Osteocyte (in vitro differentiated cells): ENCODE measurements at regions not wholly inside any gene's neighbourhood (a gene's known extent, or its start where the extent isn't known, plus 50 kb on each side); places are given as distances from the start of the nearest gene placed in this dataset.
A peak's percentile ranks its signal among the peaks of the same experiment; 100 is the strongest.
"Not testable (repeated sequence)": the region's sequence is repeated elsewhere in the genome, so short reads cannot be mapped to it uniquely, and the experiment has no call there.

Experiments used
- DNase-seq: peaks from one replicate; pipeline ENCODE4 v3.0.0; 2021; ENCODE audit warnings: mixed read lengths; ENCODE audit not compliant: unreplicated experiment; ENCODE audit errors: extremely low spot score
- H3K27ac Mint-ChIP-seq: one replicate; pipeline ENCODE4 v1.8.0; 2021; ENCODE audit warnings: mild to moderate bottlenecking, mixed read lengths; ENCODE audit not compliant: unreplicated experiment
- H3K27me3 Mint-ChIP-seq: one replicate; pipeline ENCODE4 v1.8.0; 2021; ENCODE audit warnings: mixed read lengths; ENCODE audit not compliant: unreplicated experiment
- H3K36me3 Mint-ChIP-seq: one replicate; pipeline ENCODE4 v1.8.0; 2021; ENCODE audit warnings: mixed read lengths; ENCODE audit not compliant: unreplicated experiment
- H3K4me1 Mint-ChIP-seq: one replicate; pipeline ENCODE4 v1.8.0; 2021; ENCODE audit warnings: mixed read lengths; ENCODE audit not compliant: unreplicated experiment
- H3K4me3 Mint-ChIP-seq: one replicate; pipeline ENCODE4 v1.8.0; 2021; ENCODE audit warnings: mild to moderate bottlenecking, moderate library complexity, mixed read lengths; ENCODE audit not compliant: unreplicated experiment
- H3K9me3 Mint-ChIP-seq: one replicate; pipeline ENCODE4 v1.8.0; 2021; ENCODE audit warnings: mixed read lengths; ENCODE audit not compliant: unreplicated experiment
- TF ChIP-seq, protein P1 (sequence below): fragments of 200-600 bp; sonication (generic); IDR thresholded peaks from 2 replicates; pipeline ENCODE4 v1.5.0; 2021; ENCODE audit warnings: antibody characterized with exemption, mild to moderate bottlenecking, moderate library complexity

DNA sequence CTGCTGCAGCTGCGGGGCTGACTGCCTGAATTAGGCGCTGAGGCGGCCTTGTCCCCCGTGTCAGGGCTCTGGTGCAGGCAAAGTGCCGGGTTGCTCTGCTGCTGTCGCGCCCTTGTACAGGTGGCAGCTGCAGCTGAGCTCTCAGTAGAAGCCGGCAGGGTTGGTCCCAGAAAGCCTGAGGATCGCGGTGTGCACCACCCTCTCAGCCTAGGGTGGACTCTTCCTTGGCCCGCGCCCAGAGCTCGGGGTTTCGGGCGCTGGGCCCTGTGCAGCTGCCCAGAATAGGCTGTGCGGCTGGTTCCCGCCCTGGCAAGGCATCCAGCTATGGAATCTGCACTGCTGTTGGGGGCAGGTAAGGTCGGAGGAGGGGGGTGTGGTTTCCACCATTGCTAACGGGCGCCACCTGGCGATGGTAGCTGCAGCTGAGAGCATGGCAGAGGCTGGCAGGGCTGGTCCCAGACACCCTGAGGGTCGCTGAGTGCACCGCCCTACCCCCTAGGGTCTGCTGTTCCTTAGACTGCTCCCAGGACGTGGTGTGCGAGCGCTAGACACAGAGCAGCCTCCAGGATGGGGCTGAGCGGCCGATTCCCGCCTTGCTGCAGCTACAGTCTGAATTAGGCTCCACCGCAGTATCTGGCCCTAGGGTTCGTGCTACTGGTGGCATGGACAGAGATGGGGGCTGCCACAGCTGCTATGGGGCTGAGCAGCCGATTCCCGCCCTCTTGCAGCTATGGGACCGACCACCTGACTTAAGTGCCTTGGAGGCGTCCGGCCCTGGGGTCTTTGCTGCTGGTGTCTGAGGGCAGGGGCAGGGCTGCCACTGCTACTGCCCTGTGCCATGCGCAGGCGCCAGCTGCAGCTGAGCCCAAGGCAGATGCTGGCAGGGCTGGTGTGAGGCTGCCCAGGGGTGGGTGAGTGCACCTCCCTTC, 145.0 kb downstream of the CCDC74A start:
- Mint-ChIP-seq H3K4me3 (peak overlapping the region; percentile 57), H3K4me1 (peaks cover 15% of the 10 kb centered on the region)
- H3K9me3 Mint-ChIP-seq, DNase-seq, H3K27me3 Mint-ChIP-seq, H3K36me3 Mint-ChIP-seq, H3K27ac Mint-ChIP-seq: not testable (repeated sequence)
- TF ChIP-seq, protein P1, sequence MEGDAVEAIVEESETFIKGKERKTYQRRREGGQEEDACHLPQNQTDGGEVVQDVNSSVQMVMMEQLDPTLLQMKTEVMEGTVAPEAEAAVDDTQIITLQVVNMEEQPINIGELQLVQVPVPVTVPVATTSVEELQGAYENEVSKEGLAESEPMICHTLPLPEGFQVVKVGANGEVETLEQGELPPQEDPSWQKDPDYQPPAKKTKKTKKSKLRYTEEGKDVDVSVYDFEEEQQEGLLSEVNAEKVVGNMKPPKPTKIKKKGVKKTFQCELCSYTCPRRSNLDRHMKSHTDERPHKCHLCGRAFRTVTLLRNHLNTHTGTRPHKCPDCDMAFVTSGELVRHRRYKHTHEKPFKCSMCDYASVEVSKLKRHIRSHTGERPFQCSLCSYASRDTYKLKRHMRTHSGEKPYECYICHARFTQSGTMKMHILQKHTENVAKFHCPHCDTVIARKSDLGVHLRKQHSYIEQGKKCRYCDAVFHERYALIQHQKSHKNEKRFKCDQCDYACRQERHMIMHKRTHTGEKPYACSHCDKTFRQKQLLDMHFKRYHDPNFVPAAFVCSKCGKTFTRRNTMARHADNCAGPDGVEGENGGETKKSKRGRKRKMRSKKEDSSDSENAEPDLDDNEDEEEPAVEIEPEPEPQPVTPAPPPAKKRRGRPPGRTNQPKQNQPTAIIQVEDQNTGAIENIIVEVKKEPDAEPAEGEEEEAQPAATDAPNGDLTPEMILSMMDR = peak; percentile 69

DNA sequence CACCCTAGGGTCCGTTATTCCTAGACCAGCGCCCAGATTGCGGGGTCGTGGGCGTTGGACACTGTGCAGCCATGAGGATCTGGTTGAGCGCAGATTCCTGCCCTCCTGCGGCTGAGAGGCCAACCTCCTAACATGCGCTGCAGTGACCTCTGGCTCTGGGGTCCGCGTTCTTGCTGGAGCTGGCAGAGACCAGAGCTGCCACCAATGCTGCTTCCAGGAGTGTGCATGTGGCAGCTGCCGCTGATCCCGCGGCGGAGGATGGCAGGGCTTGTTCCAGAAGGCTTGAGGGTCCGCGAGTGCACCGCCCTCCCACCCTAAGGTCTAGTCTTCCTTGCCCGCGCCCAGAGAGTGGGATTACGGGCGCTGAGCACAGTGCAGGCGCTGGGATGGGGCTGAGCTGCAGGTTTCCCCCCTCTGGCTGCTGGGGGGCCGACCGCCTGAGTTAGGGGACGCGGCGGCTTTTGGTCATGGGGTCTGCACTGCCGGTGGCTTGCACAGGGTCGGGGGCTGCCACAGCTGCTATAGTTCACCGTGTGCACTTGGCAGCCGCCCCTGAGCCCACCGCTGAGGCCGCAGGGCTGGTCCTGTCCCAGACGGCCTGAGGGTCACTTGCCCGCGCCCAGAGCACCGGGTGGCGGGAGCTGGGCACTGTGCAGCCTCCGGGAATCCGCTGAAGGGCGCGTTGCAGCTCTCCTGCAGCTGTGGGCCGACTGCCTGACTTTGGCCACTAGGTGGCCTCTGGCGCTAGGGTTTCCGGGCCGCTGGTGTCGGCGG, 145.9 kb downstream of the CCDC74A start:
- TF ChIP-seq, protein P1 = peak; percentile 96
- Mint-ChIP-seq H3K9me3 (no peaks in the 10 kb centered on the region), H3K27ac (no peak overlapping the region), H3K4me3 (peak overlapping the region; percentile 57), H3K4me1 (peaks cover 15% of the 10 kb centered on the region), H3K36me3 (peaks cover 2% of the 10 kb centered on the region), H3K27me3 (peaks cover 6% of the 10 kb centered on the region)
- DNase-seq = peak; percentile 93

DNA sequence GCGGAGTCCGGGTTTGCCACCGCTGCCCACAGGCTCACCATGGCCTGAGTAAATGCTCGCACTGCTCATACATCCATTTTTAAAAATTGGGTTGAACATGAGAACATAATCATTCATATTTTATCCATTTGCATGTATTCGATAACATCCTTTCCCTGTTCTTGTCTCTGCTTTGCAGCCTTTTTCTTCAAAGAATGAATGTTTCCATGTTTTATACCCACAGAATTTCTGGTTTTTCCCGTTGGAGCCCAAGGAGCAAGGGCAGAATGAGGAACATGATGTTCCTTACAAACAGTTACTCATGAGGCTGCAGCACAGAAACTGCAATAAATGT, 146.5 kb downstream of the CCDC74A start:
- Mint-ChIP-seq H3K36me3 (no peaks in the 10 kb centered on the region), H3K9me3 (no peaks in the 10 kb centered on the region), H3K4me3 (peak overlapping the region; percentile 30), H3K27ac (no peak overlapping the region), H3K27me3 (peaks cover 6% of the 10 kb centered on the region), H3K4me1 (peaks cover 15% of the 10 kb centered on the region)
- DNase-seq = no peak
- TF ChIP-seq, protein P1 = no peak

DNA sequence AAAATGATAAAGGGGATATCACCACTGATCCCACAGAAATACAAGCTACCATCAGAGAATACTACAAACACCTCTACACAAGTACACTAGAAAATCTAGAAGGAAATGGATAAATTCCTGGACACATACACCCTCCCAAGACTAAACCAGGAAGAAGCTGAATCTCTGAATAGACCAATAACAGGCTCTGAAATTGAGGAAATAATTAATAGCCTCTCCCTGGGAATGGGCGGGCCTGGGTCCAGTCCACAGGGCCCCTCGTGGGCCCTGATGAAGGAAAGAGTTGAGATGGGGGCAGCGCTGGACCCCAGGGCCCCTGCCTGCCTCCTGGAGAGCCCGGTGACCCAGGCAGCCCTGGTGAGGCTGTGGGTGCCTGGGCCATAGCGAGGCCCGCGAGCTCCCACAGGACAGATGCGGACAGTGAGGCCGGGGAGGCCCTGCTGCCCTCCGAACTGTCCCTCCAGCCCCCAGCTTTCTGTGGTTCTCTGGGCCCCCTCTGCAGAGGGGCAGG, 154.0 kb downstream of the CCDC74A start:
- peak overlapping the region; percentile 95 for H3K4me3 Mint-ChIP-seq
- H3K27me3 Mint-ChIP-seq, DNase-seq, H3K9me3 Mint-ChIP-seq: not testable (repeated sequence)
- H3K4me1 Mint-ChIP-seq = peaks cover 49% of the 10 kb centered on the region
- peaks cover 11% of the 10 kb centered on the region for H3K36me3 Mint-ChIP-seq
- peak overlapping the region; percentile 95 for H3K27ac Mint-ChIP-seq

DNA sequence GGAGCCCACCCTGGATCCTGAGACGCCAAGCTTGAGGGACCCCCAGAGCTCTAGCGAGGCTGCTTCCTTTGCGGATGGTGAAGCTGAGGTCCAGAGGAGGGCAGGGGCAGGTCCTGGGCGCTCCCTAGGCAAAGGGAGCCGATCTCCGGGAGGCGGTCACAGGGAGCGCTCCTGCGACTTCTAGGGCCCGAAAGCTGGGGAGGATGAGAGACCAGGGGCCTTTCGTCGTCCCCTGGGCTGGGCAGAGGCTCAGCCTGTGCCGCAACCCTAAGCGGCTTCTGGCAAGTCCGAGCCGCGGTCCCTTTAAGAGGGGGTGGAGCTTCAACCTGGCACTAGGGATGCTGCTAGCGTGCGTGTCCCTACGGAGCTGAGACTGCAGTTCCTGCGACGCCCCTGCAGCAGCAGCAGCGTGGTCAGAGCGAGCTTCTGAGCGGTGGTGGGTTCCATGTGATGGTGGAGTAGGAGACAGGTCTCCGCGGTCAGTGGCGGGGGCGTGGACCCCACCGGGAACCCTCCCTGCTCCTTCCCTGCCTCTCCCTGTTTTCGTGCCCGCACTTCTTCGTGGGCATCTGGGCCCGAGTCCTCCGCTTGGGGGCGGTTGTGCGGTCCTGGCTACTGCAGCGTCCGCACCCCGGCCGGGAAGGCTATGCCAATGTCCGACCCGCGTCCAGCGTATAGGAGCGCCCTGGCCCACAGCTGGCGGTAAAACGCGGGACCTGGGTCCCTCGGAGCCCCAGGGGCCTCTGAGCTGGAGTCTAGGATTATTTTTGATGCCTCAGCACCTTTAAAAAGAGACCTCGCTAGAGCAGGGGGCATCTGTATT, 154.6 kb downstream of the CCDC74A start:
- H3K9me3 Mint-ChIP-seq = no peaks in the 10 kb centered on the region
- DNase-seq = peak; percentile 91
- peak overlapping the region; percentile 95 for H3K27ac Mint-ChIP-seq
- H3K4me3 Mint-ChIP-seq = peak overlapping the region; percentile 95
- H3K36me3 Mint-ChIP-seq = peaks cover 16% of the 10 kb centered on the region
- TF ChIP-seq, protein P1 = peak; percentile 52
- peaks cover 56% of the 10 kb centered on the region for H3K4me1 Mint-ChIP-seq
- H3K27me3 Mint-ChIP-seq = peaks cover 2% of the 10 kb centered on the region

DNA sequence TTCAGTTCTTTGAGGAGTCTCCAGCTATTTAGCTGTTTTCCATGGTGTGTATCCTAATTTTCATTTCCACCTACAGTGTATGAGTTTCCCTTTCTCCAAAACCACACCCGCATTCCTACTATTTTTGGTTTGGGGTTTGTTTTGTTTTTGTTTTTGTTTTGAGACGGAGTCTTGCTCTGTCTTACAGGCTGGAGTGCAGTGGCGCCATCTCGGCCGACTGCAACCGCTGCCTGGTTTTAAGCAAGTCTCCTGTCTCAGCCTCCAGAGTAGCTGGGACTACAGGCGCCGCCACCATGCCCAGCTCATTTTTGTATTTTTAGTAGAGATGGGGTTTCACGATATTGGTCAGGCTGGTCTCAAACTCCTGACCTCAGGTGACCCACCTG, 155.2 kb downstream of the CCDC74A start:
- Mint-ChIP-seq H3K4me1 (peaks cover 62% of the 10 kb centered on the region), H3K27ac (peak overlapping the region; percentile 95), H3K4me3 (peak overlapping the region; percentile 95), H3K36me3 (peaks cover 22% of the 10 kb centered on the region)
- DNase-seq, H3K9me3 Mint-ChIP-seq, H3K27me3 Mint-ChIP-seq: not testable (repeated sequence)

DNA sequence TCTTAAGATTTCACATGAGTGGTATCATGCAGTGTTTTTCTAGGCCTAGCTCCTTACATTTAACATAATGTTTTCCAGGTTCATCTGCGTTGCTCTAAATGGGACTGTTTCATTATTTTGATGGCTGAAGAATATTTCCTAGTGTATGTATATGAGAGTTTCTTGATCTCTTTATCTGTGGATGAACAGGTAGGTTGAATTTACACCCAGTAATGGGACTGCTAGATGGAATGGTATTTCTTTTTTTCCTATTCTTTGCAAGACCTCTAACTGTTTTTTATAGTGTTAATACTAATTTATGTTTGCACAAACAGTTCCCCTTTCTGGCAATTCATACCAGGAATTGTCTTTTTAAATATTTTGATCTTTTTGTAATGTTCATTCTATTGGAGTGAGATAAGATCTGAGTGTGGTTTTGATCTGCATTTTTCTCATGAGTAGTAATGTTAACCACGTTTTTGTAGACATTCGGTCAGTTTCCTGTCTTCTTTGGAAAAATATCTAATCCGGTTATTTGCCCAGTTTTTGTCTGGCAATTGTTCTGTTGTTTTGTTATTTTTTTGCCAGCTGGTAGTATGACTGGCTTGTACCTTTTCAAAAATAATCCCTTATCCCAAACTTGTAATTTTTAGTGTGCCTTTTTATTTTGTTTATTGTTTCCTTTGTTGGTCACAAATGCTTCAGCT, 157.1 kb downstream of the CCDC74A start:
- Mint-ChIP-seq H3K4me1 (peaks cover 63% of the 10 kb centered on the region), H3K4me3 (peak overlapping the region; percentile 95), H3K36me3 (peaks cover 35% of the 10 kb centered on the region), H3K27ac (peak overlapping the region; percentile 95)
- H3K9me3 Mint-ChIP-seq, H3K27me3 Mint-ChIP-seq, DNase-seq: not testable (repeated sequence)
